Keratinocyte (primary cell): ENCODE measurements at regions not wholly inside any gene's neighbourhood (a gene's known extent, or its start where the extent isn't known, plus 50 kb on each side); places are given as distances from the start of the nearest gene placed in this dataset.

Experiments
- CTCF ChIP-seq, 3 experiments: IDR thresholded peaks in 1 of 3; conservative IDR thresholded peaks in 1 of 3; optimal IDR thresholded peaks in 1 of 3; 2 replicates in 2 of 3; 3 replicates in 1 of 3; pipeline versions ENCODE3 to v1.5.1; 2011; ENCODE audit warnings: low read length in 3 of 3, mild to moderate bottlenecking in 3 of 3, moderate library complexity in 2 of 3, control low read depth in 1 of 3, inconsistent platforms in 1 of 3; ENCODE audit not compliant: insufficient read depth in 2 of 3; ENCODE audit errors: extremely low read depth in 1 of 3
- EZH2 ChIP-seq: IDR thresholded peaks from one replicate; pipeline ENCODE4 v1.6.1; 2012; ENCODE audit warnings: inconsistent platforms, mild to moderate bottlenecking, low read length, moderate library complexity

GRCh38 chr10:50992356-50992901 is 81.9 kb upstream of the PRKG1 start:
- TF ChIP-seq CTCF (optimal IDR thresholded peaks at IDR 0.05 in 1 of 3, IDR thresholded peaks at IDR 0.05 in 1 of 3, conservative IDR thresholded peaks at IDR 0.05 in 1 of 3; ENCODE audit: extremely low read depth in 1 of 3, insufficient read depth in 2 of 3, low read length in 3 of 3) (no peak), EZH2 (no peak)
